MG63 (cell line): ENCODE measurements at regions not wholly inside any gene's neighbourhood (a gene's known extent, or its start where the extent isn't known, plus 50 kb on each side); places are given as distances from the start of the nearest gene placed in this dataset.
"Not testable (repeated sequence)": the region's sequence is repeated elsewhere in the genome, so short reads cannot be mapped to it uniquely, and the experiment has no call there.

Source experiments
- DNase-seq: peaks from one replicate; pipeline ENCODE4 v3.0.0-alpha.2; 2020
- H3K27me3 ChIP-seq: fragments of 250-450 bp; sonication (Bioruptor Pico); 2 replicates; pipeline ENCODE4 v1.5.1; 2020; ENCODE audit warnings: mild to moderate bottlenecking, moderate library complexity
- H3K36me3 ChIP-seq: fragments of 250-450 bp; sonication (Bioruptor Pico); 2 replicates; pipeline ENCODE4 v1.5.1; 2020; ENCODE audit warnings: mild to moderate bottlenecking, moderate library complexity
- H3K4me3 ChIP-seq: fragments of 250-450 bp; sonication (Bioruptor Pico); 2 replicates; pipeline ENCODE4 v1.5.1; 2020; ENCODE audit warnings: mild to moderate bottlenecking, moderate library complexity
- H3K9me3 ChIP-seq: fragments of 250-450 bp; sonication (Bioruptor Pico); 2 replicates; pipeline ENCODE4 v1.5.1; 2020; ENCODE audit warnings: mild to moderate bottlenecking, moderate library complexity

DNA sequence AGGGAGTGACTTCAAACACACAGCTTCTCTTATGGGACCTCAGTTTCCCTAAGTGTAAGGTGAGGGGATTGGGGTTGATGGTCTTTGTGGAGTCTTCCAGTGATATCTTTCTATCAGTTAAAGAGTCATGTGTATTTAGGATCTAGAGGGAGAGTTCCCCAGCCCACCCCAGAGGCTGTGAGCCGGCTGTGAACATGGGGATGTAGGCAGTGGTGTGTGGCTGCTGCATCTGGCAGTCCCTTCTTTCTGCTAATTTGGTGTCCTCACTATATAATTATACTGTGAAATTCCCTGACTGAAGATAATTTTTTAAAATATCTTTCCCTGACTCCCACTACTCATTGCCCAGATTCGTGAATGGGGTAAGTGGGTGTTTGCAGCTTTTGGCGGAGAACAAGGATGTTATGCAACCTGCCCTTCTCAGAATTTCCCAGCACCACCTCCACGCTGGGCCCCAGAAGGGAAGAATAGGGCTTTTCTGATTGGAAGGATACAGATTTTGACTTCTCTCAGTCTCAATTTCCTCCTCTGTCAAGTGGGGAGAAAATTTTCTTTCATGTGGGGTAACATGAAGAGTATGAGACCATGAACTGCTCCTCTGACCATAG is 79.0 kb upstream of the RASGRF1 start:
- Histone ChIP-seq H3K27me3 (no peaks in the 10 kb centered on the region), H3K36me3 (no peaks in the 10 kb centered on the region), H3K4me3 (no peak overlapping the region), H3K9me3 (no peaks in the 10 kb centered on the region; the same call in 1 of the 2 replicates)
- no peak for DNase-seq

DNA sequence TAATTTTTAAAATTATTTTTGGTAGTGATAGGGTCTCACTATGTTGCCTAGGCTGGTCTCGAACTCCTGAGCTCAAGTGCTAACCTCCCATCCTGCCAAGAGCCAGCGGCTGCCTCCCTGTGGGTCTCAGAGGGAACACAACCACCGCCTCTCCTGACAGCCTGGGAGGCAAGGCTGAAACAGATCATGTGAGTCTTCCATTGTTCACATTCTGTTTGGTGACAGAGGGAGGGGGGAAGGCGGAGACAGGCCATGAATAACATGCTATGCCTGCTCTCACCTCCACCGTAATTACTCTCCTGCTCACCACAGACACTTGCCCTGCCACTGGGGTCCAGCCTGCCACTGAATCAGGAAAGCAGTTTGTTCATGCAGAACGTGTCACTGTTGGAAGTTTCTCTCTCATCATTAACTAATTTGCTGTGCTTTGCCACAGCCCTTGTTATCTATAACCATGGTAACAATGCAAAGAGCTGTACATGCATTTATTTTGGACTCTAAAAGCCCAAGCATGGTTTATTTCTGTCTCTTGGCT is 78.4 kb upstream of the RASGRF1 start:
- DNase-seq, result peak; percentile 10

DNA sequence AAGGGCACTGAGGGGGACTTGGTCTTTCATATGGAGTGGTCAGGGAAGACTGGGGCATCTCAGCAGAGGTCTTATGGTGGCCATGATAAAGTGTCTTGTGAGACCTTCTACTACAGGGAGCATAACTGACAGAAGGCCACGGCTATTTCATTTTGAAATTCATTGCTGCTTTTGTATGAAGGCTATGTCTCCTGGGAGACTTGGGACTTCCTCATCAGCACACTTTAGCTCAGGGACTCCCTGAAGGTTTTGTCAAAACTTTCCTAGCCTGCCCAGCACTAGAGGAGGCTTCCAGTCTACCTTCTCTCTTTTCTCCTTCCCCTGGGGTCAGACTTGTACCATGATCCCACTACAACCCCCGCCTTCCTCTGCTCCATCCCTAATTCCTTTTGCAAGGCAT is 77.2 kb upstream of the RASGRF1 start:
- Histone ChIP-seq H3K9me3 (no peaks in the 10 kb centered on the region), H3K27me3 (no peaks in the 10 kb centered on the region), H3K4me3 (no peak overlapping the region), H3K36me3 (no peaks in the 10 kb centered on the region)
- no peak for DNase-seq

More for the DNA sequence above, 78.4 kb upstream of the RASGRF1 start:
- no peaks in the 10 kb centered on the region for H3K9me3 ChIP-seq
- no peaks in the 10 kb centered on the region for H3K27me3 ChIP-seq
- H3K36me3 ChIP-seq, result no peaks in the 10 kb centered on the region
- no peak overlapping the region for H3K4me3 ChIP-seq

DNA sequence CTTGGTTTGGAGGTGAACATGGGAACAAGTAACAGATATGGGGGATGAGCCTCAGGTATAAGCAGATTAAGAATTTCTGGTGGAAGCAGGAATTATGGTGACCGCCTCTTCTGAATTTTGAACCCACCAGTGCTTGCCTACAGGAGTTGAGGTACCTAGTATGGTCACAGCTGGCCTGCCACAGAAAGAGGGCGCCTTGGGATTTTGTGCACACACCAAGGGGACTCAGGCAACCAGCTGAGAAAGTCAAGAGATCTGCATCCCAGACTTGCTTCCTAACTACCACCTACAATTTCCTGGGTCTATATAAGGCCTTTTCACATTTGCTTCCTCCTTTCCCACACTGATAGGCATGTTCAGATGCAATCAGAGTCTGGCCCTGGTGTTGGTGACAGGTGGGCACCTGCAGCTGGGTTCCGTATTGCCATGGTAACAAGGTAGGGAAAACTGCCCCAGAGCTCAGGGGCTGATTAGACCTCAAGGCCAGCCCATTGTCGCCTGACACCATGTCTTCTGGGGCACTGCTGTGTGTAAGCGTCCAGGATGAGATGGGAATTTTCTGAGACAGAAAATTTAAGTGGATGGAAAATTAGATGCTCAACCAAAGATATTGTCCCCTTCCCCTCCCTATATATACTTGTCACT is 75.9 kb upstream of the RASGRF1 start:
- DNase-seq, result no peak
- Histone ChIP-seq H3K27me3 (no peaks in the 10 kb centered on the region), H3K36me3 (no peaks in the 10 kb centered on the region), H3K9me3 (no peaks in the 10 kb centered on the region), H3K4me3 (no peak overlapping the region)

DNA sequence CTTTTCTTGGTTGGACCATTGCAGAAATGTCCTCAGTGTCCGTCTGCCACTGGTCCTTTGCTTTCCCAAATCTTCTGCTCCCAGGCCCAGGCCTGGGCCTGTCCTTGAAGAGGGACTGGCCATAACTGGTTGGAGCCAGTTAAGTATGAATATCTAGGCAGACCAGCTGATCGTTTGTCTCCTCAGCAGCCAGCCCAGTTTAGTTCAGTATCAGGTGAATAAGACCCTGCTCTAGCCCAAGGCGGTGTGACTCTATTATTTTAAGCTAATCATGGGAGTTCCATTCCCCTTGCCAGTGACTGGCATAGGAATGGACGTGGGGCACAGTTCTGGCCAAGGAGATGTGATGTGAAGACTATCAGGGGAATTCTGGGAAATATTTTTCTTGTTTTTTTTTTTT is 73.9 kb upstream of the RASGRF1 start:
- no peak for DNase-seq
- H3K9me3 ChIP-seq, result no peaks in the 10 kb centered on the region
- H3K27me3 ChIP-seq, result no peaks in the 10 kb centered on the region
- H3K36me3 ChIP-seq, result no peaks in the 10 kb centered on the region
- H3K4me3 ChIP-seq, result no peak overlapping the region

DNA sequence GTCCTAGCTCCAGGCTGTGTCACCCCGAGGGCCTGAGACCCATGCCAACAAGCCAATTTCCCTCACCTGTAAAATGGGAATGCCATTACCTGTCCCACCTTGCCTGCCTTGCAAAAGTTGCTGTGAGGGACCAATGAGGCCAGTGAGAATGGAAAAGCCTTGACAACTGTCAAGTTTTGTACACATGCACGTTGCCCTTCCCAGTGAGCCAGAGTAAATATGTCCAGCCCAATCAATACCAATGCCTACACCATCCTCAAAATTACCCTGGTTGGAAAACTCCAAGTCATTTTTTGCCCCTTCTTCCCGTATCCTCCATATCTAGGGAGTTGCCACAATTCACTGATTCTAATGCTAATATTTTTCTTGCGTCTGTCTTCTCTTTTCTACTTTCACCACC is 73.5 kb upstream of the RASGRF1 start:
- Histone ChIP-seq H3K4me3 (no peak overlapping the region), H3K9me3 (no peaks in the 10 kb centered on the region), H3K27me3 (no peaks in the 10 kb centered on the region), H3K36me3 (no peaks in the 10 kb centered on the region)
- DNase-seq, result no peak

DNA sequence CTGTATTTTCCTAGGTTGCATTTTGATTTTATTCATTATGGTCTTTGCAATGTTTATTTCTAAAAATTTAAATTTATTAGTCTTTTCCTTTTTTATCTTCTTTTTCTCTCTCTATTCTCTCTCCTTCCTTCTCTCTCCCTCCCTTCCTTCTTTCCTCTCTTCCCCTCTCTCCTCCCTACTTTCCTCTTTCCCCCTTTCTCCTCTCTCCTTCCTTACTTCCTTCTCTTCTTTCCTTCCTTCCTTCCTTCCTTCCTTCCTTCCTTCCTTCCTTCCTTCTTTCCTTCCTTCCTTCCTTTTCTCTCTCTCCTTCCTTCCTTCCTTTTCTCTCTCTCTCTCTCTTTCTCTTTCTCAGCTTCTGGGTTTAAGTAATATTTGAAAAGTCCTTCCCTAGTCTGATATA is 72.8 kb upstream of the RASGRF1 start:
- Histone ChIP-seq H3K36me3 (no peaks in the 10 kb centered on the region), H3K27me3 (no peaks in the 10 kb centered on the region), H3K9me3 (no peaks in the 10 kb centered on the region), H3K4me3 (no peak overlapping the region)
- DNase-seq, result no peak

DNA sequence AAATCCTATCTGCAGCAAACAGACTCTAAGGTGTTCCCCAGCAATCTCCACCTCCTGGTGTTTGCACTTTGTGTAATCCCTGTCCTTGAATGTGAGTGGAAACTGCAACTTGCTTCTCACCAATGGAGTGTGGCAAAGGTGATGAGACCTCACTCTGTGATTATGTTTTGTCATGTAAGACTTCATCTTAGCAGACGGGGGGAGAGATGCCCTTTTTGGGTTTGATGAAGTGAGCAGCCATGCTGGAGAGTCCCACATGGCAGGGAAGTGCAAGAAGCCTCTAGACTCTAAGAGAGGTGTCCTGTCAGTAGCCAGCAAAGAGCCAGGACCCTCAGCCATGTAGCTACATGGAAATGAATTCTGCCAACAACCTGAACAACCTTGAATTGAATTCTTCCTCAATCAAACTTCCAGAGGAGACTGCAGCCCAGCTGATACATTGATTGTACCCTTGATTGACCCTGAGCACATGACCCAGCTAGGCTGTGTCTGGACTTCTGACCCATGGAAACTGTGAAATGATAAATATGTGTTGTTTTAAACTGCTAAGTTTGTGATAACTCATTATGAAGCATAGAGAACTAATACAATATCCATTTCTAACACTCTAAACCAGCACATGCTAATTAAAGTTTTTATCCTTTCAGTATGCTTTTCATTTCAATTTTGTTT is 71.4 kb upstream of the RASGRF1 start:
- DNase-seq, result no peak
- no peaks in the 10 kb centered on the region for H3K27me3 ChIP-seq

DNA sequence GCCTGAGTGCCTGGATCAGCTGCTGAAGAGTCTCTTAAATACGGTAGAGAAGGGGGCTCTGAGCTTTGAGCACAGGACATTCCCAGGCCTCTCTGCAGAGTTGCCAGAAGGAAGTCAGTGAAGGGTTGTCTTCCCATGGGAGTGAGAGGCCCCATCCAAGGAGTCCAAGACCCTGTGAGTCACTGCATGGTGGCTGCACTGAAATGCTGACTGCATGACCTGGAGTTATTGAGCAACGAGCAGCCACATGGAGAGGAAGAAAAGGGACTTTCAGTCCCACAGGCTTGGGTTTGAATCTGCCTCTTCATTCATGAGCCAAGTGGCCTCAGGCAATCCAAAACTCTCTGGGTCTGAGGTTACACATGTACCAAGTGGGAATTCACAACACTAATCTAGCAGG is 69.6 kb upstream of the RASGRF1 start:
- Histone ChIP-seq H3K27me3 (no peaks in the 10 kb centered on the region), H3K9me3 (no peaks in the 10 kb centered on the region), H3K36me3 (no peaks in the 10 kb centered on the region), H3K4me3 (no peak overlapping the region)
- DNase-seq, result no peak

More for the DNA sequence above, 71.4 kb upstream of the RASGRF1 start:
- no peaks in the 10 kb centered on the region for H3K36me3 ChIP-seq
- no peak overlapping the region for H3K4me3 ChIP-seq
- H3K9me3 ChIP-seq, result no peaks in the 10 kb centered on the region

DNA sequence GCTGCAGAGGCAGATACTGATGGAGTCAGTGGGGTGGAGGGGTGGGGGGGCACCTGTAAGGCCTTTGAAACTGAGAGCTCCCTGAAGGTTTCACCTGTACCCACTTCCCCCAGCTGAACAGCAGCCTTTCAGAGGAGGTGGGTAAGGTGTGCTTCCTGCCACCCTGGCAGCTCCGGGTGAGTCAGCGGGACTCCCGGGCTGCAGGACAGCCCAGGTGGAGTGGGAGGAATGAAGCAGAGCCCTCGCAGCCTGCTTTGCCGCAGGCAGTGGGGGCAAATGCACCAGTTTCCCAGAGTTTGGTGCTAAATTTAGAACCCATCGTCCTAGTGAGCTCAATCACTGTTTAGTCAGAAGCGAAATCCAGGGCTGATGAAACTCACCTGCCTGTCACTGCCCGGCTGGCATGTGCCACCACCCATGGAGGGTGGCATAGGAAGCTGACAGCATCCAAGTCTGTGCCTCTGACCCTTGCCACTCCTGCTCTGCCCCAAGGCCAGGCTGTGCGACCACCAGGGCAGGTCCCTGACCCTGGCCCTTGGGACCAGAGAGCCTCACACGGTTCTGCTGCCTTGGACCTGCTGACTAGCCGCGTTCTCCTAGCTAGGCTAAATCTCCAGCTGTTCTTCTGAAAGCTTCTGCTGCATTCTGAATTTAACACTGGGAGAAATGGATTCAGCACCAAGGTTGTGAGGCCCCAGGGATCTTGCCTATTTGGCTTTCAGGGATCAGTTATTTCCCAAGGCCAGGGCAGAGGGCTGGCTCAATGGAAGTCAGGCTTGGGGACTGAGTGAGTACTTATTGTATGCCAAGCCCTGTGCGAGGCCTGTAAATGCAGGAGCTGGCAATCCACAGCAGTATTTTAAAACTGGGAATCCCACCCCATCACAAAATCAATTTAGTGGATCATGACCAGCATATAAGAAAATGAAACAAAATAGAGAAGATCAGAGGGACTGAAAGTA is 67.3 kb upstream of the RASGRF1 start:
- H3K9me3 ChIP-seq, result no peaks in the 10 kb centered on the region
- no peaks in the 10 kb centered on the region for H3K36me3 ChIP-seq
- H3K27me3 ChIP-seq, result no peaks in the 10 kb centered on the region
- H3K4me3 ChIP-seq, result no peak overlapping the region
- no peak for DNase-seq

DNA sequence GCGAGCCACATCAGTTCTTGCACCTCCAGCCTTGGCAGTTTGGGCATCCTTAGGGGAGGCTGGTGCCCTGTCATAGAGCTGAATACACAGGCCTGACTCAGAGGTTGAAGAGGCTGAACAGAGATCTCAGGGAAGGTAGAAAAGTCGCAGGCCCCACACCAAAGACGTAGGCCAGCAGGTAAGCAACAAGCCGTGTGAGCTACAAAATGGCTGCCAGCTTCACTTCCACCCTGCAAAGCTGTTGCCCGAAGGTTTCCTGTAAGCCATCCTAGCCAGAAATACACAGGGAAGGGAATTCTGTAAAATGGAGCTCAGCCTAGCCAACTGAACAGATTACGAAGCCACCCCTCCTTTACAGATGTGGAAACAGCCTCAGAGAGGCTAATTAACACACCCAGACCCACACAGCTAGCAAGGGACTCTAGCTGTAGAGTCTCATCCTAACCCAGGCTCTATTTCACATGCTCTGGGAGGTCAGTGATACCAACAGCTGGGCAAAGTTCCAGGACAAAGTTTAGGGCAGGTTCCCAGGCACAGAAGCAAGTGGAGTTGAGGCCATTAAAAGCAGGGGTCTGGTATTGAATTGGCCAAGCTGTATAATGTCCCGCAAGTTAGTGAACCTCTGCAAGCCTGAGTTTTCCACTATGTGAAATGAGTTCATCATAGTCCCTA is 66.3 kb upstream of the RASGRF1 start:
- DNase-seq, result no peak

DNA sequence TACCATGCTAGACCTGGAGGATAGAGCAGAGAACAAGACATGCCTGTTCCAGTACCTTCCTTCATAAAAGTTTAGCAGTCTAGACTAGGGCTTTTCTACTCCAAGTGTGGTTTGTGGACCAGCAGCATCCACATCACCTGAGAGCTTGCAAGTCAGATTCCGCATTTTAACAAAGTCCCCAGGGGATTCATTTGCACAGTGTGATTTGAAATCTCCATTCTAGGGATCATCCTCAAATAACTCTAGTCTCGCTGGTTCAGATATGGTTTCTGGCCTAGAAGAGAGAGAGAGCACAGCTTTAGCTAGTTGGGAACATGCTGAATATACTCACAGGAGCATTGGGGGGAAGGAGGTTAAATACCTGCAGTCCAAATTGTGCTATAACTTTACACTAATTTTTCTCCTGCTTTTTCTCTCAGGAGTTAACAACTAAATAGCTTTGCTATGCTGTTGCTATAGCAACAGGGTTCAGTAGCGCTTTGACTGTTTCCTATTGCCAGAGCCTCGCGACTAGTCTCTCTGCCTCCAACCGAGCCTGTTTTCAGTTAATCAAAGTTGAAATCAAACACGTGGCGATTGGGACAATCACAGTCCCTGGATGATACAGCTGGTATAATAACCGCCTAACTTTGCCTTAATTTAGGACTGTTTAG is 64.0 kb upstream of the RASGRF1 start:
- no peak for DNase-seq
- Histone ChIP-seq H3K36me3 (no peaks in the 10 kb centered on the region), H3K27me3 (no peaks in the 10 kb centered on the region; the same call in 1 of the 2 replicates), H3K9me3 (no peaks in the 10 kb centered on the region), H3K4me3 (no peak overlapping the region)

More for the DNA sequence above, 66.3 kb upstream of the RASGRF1 start:
- no peaks in the 10 kb centered on the region for H3K9me3 ChIP-seq
- H3K36me3 ChIP-seq, result no peaks in the 10 kb centered on the region
- no peaks in the 10 kb centered on the region for H3K27me3 ChIP-seq
- no peak overlapping the region for H3K4me3 ChIP-seq

DNA sequence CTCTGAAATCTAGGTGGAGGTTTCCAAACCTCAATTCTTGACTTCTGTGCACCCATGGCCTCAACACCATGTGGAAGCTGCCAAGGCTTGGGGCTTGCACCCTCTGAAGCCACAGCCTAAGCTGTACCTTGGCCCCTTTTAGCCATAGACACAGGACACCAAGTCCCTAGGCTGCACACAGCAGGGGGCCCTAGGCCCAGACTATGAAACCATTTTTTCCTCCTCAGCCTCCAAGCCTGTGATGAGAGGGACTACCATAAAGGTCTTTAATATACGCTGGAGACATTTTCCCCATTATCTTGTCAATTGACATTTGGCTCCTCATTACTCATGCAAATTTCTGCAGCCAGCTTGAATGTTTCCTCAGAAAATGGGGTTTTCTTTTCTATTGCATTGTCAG is 53.7 kb upstream of the RASGRF1 start:
- DNase-seq, H3K36me3 ChIP-seq, H3K27me3 ChIP-seq, H3K4me3 ChIP-seq: not testable (repeated sequence)
- peaks cover 13% of the 10 kb centered on the region; the same call in 1 of the 2 replicates for H3K9me3 ChIP-seq

DNA sequence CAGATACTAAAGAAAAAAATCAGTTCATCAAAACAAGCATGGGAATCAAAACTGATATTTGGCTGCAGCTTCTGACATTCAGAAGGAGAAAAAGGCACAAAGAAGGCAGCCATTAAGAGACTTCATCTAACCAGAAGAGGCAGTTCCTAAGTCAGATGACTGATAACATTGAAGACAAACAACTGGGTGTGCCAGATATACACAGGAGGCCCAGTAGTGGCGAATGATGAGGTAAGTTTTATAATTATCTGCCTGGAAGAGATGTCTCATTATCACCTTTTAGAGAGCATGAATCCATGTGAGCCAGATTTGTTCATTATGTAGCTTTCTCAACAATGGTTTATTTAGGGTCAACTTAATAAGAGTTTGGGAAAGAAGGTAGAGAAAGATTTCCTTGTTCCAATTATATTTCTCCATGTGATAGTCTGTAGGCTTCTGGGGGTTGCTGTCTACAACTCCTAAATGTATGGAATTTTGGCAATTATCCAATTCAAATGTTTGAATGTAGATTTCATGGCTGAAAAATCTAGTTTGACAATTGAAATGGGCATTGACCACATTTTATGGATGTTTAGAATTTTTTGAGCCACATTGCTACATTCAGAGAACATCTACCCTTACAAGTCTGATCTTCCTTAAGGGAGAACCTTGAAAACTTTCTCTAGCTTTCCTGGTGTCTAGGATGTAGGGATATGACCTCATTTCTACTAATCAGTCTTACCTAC is 50.4 kb upstream of the RASGRF1 start:
- no peak for DNase-seq
- Histone ChIP-seq H3K36me3 (no peaks in the 10 kb centered on the region), H3K4me3 (no peak overlapping the region)

More for the DNA sequence above, 50.4 kb upstream of the RASGRF1 start:
- H3K9me3 ChIP-seq, result peaks cover 13% of the 10 kb centered on the region; the same call in 1 of the 2 replicates
- H3K27me3 ChIP-seq, result peaks cover 8% of the 10 kb centered on the region; the same call in 1 of the 2 replicates
